Cardiac fibroblast (primary cell): ENCODE measurements at regions not wholly inside any gene's neighbourhood (a gene's known extent, or its start where the extent isn't known, plus 50 kb on each side); places are given as distances from the start of the nearest gene placed in this dataset.
A peak's percentile ranks its signal among the peaks of the same experiment; 100 is the strongest.

Source experiments
- DNase-seq, 2 donors: peaks; one replicate each; pipeline versions ENCODE4 v3.0.0 to v3.0.0-alpha.2; 2010; ENCODE audit warnings: low read depth in 2 of 2
- H3K4me3 ChIP-seq, 2 donors: replicated peaks in 1 of 2; 1 replicate in 1 of 2; 2 replicates in 1 of 2; pipeline ENCODE4 v1.5.1; 2011; ENCODE audit warnings: low read depth in 2 of 2, low read length in 2 of 2, mild to moderate bottlenecking in 2 of 2, moderate library complexity in 1 of 2
- TF ChIP-seq, protein P1 (sequence below): IDR thresholded peaks from one replicate; pipeline ENCODE4 v1.5.1; 2011; ENCODE audit warnings: low read depth, mild to moderate bottlenecking, low read length, inconsistent platforms

DNA sequence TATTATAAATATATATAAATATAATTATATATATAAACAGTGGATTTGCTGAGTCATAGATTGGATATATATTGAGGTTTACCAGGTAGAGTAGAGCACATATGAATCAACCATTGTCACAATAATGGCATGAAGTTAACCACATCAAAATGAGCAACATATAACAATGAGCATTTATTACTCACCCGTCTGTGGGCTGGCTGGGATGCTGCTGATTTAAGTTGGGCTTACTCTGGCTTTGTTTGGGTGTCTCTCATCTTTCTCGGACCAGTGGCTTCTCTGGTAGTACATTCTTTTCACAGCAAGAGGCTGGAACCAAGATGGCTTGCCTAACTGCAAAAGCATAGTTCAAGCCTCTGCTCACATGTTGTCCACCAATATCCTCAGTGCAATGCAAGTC is 111.7 kb upstream of the TAPT1 start:
- TF ChIP-seq, protein P1, sequence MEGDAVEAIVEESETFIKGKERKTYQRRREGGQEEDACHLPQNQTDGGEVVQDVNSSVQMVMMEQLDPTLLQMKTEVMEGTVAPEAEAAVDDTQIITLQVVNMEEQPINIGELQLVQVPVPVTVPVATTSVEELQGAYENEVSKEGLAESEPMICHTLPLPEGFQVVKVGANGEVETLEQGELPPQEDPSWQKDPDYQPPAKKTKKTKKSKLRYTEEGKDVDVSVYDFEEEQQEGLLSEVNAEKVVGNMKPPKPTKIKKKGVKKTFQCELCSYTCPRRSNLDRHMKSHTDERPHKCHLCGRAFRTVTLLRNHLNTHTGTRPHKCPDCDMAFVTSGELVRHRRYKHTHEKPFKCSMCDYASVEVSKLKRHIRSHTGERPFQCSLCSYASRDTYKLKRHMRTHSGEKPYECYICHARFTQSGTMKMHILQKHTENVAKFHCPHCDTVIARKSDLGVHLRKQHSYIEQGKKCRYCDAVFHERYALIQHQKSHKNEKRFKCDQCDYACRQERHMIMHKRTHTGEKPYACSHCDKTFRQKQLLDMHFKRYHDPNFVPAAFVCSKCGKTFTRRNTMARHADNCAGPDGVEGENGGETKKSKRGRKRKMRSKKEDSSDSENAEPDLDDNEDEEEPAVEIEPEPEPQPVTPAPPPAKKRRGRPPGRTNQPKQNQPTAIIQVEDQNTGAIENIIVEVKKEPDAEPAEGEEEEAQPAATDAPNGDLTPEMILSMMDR: no peak
- no peak overlapping the region for H3K4me3 ChIP-seq
- peak in 1 of 2 donors; percentile 88 for DNase-seq

DNA sequence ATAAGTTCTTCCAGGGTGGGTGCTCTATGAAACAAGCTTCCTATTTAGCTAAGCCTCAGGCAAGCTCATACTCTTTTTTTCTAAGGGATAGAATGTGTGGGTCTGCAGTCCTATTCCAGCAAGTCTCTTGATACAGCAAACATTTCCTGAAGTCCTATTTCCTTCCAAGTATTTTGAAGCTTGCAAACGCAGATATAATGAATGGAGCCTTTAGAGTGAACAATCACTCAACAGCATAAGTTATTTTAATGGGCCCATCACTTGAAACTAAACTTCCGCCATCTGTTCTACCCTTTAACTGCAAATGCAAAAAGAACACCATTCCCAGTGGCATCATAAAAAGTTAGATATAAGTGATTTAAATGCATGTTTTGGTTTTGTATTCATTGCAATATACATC is 108.3 kb upstream of the TAPT1 start:
- no peak overlapping the region for H3K4me3 ChIP-seq
- TF ChIP-seq, protein P1: no peak
- DNase-seq: no peak

DNA sequence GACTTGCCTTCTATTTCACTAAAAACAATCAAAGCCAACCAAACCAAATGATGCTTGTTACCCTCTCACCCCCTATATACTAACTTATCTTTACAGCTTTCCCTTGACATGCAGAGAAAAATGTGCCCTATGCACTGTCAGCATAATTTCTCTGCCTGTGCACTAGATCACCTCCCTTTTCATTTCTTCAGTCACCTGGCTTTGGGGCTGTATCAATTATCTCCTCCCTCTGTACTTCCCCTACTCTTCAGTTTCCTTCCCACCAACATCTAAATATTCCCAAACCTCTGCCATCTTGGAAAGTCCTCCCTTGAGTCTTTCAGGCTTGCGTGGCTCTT is 103.5 kb upstream of the TAPT1 start:
- TF ChIP-seq, protein P1: no peak
- no peak for DNase-seq
- H3K4me3 ChIP-seq: no peak overlapping the region

DNA sequence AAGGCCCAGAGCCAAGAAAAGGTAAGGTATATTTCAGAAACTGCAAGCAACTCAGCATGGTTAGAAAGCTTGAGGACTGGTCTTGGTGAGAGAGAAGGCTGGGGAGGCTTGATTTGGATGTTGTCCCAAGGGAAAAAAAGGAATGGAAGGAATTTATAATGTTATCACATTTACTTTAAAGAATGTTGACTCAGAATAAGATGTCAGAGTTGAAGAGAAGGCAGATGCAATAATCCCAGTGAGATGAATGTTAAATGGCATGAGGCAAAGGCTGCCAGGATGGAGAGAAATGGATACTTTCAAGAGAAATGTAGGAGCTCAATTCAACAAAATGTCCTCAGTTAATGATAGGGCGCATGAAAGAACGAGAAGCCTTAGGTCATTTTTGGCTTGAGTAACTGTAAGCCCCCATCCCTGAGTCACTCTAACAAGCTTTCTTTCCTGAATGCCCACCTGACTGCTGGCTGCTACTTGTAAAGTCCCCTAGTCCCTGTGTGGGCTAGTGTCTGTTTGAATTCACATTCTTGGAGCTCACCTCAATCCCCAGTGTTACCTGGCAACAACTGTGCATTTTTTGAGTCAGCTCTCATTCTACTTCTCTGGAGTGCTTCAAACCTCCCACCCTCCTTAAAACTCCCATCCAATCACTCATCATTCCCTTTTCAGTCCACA is 103.0 kb upstream of the TAPT1 start:
- TF ChIP-seq, protein P1: no peak
- no peak overlapping the region for H3K4me3 ChIP-seq
- peak; percentile 44 to 49 for DNase-seq

DNA sequence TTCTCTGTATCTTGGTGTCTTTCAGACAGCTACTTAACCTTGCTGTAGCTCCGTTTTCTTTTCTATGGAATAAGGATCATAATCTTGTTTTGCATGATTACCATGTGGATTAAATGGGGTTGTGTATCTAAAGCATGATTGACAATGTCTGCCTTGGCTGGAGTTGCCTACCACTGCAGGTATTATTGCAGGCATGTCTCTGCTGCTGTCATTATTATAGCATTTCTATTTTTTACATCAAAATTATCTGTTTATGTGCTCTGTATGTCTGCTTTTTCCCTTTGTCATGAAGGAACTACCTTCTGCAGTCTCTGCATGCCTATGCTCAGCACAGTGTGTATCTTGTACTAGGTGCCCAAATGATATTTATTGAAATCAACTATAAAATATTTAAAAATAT is 95.9 kb upstream of the TAPT1 start:
- H3K4me3 ChIP-seq: no peak overlapping the region
- TF ChIP-seq, protein P1: no peak
- no peak for DNase-seq

DNA sequence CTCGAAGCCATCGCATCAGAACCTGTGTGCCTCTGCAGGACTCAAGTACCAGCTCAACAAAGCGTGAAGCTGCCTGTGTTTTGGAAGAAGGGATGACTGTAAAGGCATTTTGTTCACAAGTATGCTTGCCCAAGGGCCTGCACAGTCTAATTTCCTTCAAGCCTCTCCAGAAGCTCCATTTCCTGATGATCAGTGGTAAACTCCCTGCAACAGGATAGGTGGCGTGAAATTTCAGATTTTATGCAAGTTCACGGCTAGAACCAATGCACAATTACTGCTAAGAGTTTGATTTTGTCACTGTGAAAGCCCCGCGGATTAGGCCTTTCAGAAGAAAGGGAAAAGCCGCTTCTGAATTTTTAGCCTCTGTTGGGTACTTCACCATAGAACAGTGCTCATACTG is 89.2 kb upstream of the TAPT1 start:
- TF ChIP-seq, protein P1: no peak
- no peak overlapping the region for H3K4me3 ChIP-seq
- no peak for DNase-seq

DNA sequence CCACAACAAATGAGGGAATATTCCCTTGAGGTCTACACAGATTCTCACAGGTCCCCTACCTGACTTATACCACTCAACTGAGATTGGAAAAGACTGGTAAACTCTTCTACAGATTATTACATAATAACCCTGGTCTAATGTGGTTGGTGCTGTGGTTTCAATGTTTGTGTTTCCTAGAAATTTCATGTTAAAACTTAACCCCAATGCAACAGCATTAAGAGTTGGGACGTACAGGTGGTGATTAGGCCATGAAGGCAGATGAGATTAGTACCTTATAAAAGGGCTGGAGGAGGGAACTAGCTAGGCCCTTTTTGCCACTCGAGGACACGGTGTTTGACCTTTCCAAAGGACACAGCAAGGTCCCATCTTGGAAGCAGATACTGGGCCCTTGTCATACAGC is 84.3 kb upstream of the TAPT1 start:
- no peak overlapping the region for H3K4me3 ChIP-seq
- no peak for DNase-seq
- TF ChIP-seq, protein P1: no peak
